ENCODE measurements at regions not wholly inside any gene's neighbourhood (a gene's known extent, or its start where the extent isn't known, plus 50 kb on each side); places are given as distances from the start of the nearest gene placed in this dataset.
"Not testable (repeated sequence)": the region's sequence is repeated elsewhere in the genome, so short reads cannot be mapped to it uniquely, and the experiment has no call there.

DNA sequence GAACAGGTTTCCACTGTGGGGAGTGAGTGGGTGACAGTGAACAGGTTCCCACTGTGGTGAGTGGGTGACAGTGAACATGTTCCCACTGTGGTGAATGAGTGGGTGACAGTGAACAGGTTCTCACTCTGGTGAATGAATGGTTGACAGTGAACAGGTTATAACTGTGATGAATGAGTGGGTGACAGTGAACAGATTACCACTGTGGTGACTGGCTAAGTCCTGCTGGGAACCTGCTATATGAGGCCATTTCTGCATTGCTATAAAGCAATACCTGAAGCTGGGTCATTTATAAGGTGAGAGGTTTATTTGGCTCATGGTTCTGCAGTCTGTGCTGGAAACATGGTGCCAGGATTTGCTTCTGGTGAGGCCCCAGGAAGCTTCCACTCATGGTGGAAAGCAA lies 637.1 kb downstream of the UQCRFS1 start:
- Histone ChIP-seq H3K4me1 (no peaks in the 10 kb centered on the region), H3K27me3 (no peaks in the 10 kb centered on the region), H3K27ac (no peak overlapping the region), H3K4me3 (no peak overlapping the region), H3K36me3 (no peaks in the 10 kb centered on the region), H3K9me3 (no peaks in the 10 kb centered on the region)
- TF ChIP-seq POLR2A (IDR thresholded peaks at IDR 0.05) (no peak), POLR2AphosphoS5 (IDR thresholded peaks at IDR 0.05) (no peak)
- TF ChIP-seq, protein P1, sequence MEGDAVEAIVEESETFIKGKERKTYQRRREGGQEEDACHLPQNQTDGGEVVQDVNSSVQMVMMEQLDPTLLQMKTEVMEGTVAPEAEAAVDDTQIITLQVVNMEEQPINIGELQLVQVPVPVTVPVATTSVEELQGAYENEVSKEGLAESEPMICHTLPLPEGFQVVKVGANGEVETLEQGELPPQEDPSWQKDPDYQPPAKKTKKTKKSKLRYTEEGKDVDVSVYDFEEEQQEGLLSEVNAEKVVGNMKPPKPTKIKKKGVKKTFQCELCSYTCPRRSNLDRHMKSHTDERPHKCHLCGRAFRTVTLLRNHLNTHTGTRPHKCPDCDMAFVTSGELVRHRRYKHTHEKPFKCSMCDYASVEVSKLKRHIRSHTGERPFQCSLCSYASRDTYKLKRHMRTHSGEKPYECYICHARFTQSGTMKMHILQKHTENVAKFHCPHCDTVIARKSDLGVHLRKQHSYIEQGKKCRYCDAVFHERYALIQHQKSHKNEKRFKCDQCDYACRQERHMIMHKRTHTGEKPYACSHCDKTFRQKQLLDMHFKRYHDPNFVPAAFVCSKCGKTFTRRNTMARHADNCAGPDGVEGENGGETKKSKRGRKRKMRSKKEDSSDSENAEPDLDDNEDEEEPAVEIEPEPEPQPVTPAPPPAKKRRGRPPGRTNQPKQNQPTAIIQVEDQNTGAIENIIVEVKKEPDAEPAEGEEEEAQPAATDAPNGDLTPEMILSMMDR (IDR thresholded peaks at IDR 0.05), result no peak
- DNase-seq (ENCODE audit: low spot score in 2 of 2), result no peak
- intact Hi-C loops (cut with DNase I; ENCODE audit: low total_unique reads), result no loop called here

DNA sequence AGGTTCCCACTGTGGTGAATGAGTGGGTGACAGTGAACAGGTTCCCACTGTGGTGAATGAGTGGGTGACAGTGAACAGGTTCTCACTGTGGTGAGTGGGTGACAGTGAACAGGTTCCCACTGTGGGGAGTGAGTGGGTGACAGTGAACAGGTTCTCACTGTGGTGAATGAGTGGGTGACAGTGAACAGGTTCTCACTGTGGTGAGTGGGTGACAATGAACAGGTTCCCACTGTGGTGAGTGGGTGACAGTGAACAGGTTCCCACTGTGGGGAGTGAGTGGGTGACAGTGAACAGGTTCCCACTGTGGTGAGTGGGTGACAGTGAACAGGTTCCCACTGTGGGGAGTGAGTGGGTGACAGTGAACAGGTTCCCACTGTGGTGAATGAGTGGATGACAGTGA lies 637.6 kb downstream of the UQCRFS1 start:
- H3K27me3 ChIP-seq; H3K27ac ChIP-seq; H3K4me1 ChIP-seq; DNase-seq (ENCODE audit: low spot score in 2 of 2); intact Hi-C loops (cut with DNase I; ENCODE audit: low total_unique reads); H3K36me3 ChIP-seq; H3K4me3 ChIP-seq; H3K9me3 ChIP-seq: not testable (repeated sequence)

DNA sequence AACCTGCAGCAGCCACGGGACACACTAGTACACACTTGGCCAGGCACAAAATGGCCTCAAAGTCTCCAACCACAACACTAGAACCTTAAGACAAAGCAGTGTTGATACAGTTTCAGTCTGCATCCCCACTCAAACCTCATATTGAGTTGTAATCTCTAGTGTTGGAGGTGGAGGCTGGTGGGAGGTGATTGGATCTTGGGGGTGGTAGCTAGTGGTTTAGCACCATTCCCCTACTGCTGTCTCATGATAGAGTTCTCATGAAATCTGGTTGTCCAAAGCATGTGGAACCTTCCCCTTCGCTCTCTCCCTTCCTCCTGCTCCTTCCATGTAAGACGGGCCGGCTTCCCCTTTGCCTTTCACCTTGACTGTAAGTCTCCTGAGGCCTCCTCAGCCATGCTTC lies 638.7 kb downstream of the UQCRFS1 start:
- Histone ChIP-seq H3K9me3 (no peaks in the 10 kb centered on the region), H3K36me3 (no peaks in the 10 kb centered on the region), H3K27me3 (no peaks in the 10 kb centered on the region), H3K4me3 (no peak overlapping the region), H3K27ac (no peak overlapping the region), H3K4me1 (no peaks in the 10 kb centered on the region)
- TF ChIP-seq, protein P1 (IDR thresholded peaks at IDR 0.05), result no peak
- TF ChIP-seq POLR2AphosphoS5 (IDR thresholded peaks at IDR 0.05) (no peak), POLR2A (IDR thresholded peaks at IDR 0.05) (no peak)
- DNase-seq (ENCODE audit: low spot score in 2 of 2), result no peak
- intact Hi-C loops (cut with DNase I; ENCODE audit: low total_unique reads), result no loop called here

DNA sequence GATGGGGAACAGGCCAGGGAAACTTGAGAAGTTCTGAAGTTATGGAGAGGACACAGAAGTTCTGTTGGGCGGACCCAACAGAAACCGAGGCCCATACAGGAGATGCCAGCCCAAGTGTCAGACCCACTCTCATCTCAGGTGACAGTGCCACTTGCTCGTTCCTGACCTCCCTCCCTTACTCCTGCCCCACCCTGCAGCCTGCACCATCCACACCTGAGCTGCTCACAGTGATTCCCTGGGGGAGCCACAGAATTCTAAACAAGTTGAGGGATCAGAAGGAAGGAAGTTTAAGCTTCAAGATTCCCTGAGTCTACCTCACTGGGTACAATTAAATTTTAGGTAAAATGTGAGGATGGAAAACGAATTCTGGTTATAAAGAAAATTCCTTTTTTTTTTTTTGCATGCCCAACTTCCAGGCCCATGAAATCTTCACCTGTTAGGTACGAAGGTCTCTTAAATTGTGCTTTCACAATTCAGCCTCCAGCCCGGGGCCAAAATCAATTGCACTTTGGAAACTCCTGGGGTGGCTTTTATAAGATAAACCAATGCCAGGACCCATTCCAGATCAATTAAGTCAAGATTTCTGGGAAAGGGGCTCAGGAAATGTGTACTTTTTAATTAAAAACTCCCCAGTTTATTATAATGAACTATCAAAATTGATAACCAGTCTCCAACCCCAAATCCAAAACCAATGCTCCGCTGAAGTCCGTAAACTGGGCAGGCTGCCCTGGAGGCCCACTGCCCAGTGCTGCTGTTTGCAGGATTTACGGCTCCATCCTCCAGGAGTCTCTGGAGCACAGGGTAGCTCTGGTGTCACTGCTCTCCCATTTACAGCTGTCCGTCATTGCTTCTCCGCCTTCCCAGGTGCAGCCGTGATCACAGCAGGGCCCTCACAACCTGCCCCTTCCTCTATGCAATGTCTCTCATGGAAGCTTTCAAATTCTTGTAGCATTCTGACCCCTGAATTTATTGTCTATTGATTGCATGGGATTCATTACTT lies 643.5 kb downstream of the UQCRFS1 start:
- no peaks in the 10 kb centered on the region for H3K27me3 ChIP-seq
- no peaks in the 10 kb centered on the region for H3K4me1 ChIP-seq
- no peaks in the 10 kb centered on the region for H3K9me3 ChIP-seq
- no peak for DNase-seq (ENCODE audit: low spot score in 2 of 2)
- H3K36me3 ChIP-seq, result no peaks in the 10 kb centered on the region
- intact Hi-C loops (cut with DNase I; ENCODE audit: low total_unique reads), result no loop called here
- H3K27ac ChIP-seq, result no peak overlapping the region
- no peak for TF ChIP-seq POLR2A (IDR thresholded peaks at IDR 0.05)
- TF ChIP-seq, protein P1 (IDR thresholded peaks at IDR 0.05), result no peak
- TF ChIP-seq POLR2AphosphoS5 (IDR thresholded peaks at IDR 0.05), result no peak
- H3K4me3 ChIP-seq, result no peak overlapping the region

DNA sequence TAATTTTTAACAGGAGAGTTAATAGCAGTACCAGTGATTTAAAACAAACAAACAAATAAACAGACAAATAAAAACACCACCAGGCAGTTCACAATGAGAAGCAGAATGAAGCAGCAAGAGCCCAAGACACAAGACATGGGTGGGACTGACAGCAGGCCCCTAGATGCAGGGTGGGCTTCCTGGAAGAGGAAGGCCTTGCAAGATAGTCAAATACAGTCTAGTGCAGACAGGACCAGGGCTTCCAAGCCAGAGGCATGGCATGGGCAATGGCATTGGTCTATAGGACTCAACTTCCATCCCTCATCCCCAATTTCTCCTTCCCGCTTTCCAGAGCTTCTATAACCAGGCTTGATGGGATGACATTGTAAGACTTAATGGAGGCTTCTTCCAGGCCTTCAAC lies 645.1 kb downstream of the UQCRFS1 start:
- TF ChIP-seq POLR2A (IDR thresholded peaks at IDR 0.05) (no peak), POLR2AphosphoS5 (IDR thresholded peaks at IDR 0.05) (no peak)
- TF ChIP-seq, protein P1 (IDR thresholded peaks at IDR 0.05), result no peak

More for the DNA sequence above, 645.1 kb downstream of the UQCRFS1 start:
- intact Hi-C loops (cut with DNase I; ENCODE audit: low total_unique reads), result no loop called here
- DNase-seq (ENCODE audit: low spot score in 2 of 2), result no peak
- Histone ChIP-seq H3K4me3 (no peak overlapping the region), H3K27me3 (no peaks in the 10 kb centered on the region), H3K27ac (no peak overlapping the region), H3K9me3 (no peaks in the 10 kb centered on the region), H3K36me3 (no peaks in the 10 kb centered on the region), H3K4me1 (no peaks in the 10 kb centered on the region)
